SK-N-SH (cell line): ENCODE measurements at regions not wholly inside any gene's neighbourhood (a gene's known extent, or its start where the extent isn't known, plus 50 kb on each side); places are given as distances from the start of the nearest gene placed in this dataset.

Experiments used
- CTCF ChIP-seq: fragments of 200-600 bp; sonication (generic); IDR thresholded peaks from 2 replicates; pipeline ENCODE4 v1.6.1; 2017; ENCODE audit warnings: antibody characterized with exemption, mild to moderate bottlenecking, moderate library complexity
- EP300 ChIP-seq, 2 experiments: IDR thresholded peaks; 2 replicates each; pipeline versions ENCODE4 v1.4.0 to v1.6.1; 2012; ENCODE audit warnings: borderline replicate concordance in 1 of 2, low read depth in 1 of 2, low read length in 1 of 2
- JUND ChIP-seq: IDR thresholded peaks from 2 replicates; pipeline ENCODE4 v1.4.0; 2012
- MAX ChIP-seq: IDR thresholded peaks from 2 replicates; pipeline ENCODE4 v1.4.0; 2012; ENCODE audit warnings: low read depth
- MEF2A ChIP-seq: IDR thresholded peaks from 2 replicates; pipeline ENCODE4 v1.4.0; 2012; ENCODE audit warnings: low read depth, borderline replicate concordance
- NRF1 ChIP-seq: IDR thresholded peaks from 2 replicates; pipeline ENCODE4 v1.6.1; 2012; ENCODE audit warnings: low read depth, mild to moderate bottlenecking, low read length
- POLR2AphosphoS5 ChIP-seq: IDR thresholded peaks from 2 replicates; pipeline ENCODE4 v1.6.1; 2012; ENCODE audit warnings: low read depth, low read length
- TAF1 ChIP-seq: IDR thresholded peaks from 2 replicates; pipeline ENCODE4 v1.6.1; 2012; ENCODE audit warnings: low read depth, mild to moderate bottlenecking, low read length, moderate library complexity, borderline replicate concordance
- TEAD4 ChIP-seq: IDR thresholded peaks from 2 replicates; pipeline ENCODE4 v1.4.0; 2012; ENCODE audit warnings: mild to moderate bottlenecking, borderline replicate concordance; ENCODE audit not compliant: insufficient read depth
- USF2 ChIP-seq: fragments of 150-350 bp; IDR thresholded peaks from 2 replicates; pipeline ENCODE4 v1.6.1; 2017; ENCODE audit warnings: antibody characterized with exemption, low read length, low read depth, borderline replicate concordance

- TF ChIP-seq TEAD4 (no peak), NRF1 (no peak), MEF2A (no peak), POLR2AphosphoS5 (no peak), CTCF (no peak), TAF1 (no peak), USF2 (no peak), JUND (no peak), EP300 (IDR thresholded peaks at IDR 0.05; ENCODE audit: borderline replicate concordance in 1 of 2, low read depth in 1 of 2, low read length in 1 of 2) (no peak), MAX (no peak)
These were observed 704.2 kb upstream of the MAP3K7 start for GRCh38 chr6:91291071-91291470.
